ENCODE measurements at regions not wholly inside any gene's neighbourhood (a gene's known extent, or its start where the extent isn't known, plus 50 kb on each side); places are given as distances from the start of the nearest gene placed in this dataset.
"Not testable (repeated sequence)": the region's sequence is repeated elsewhere in the genome, so short reads cannot be mapped to it uniquely, and the experiment has no call there.

DNA sequence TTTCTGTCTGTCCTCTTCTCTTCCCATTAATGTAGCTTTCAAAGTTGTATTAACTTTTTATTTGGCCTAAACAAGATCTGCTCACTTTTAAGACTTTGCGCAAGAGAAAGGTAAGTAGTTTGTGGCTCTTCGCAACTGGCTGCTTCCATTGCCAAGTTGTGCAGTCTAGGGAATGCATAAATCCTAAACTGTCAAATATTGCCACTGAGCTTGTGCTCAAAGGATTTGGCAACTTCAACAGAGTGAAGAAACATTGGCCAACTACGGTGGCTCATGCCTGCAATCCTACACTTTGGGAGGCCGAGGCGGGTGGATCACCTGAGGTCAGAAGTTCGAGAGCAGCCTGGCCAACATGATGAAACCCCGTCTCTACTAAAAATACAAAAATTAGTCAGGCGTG lies 826.4 kb downstream of the EPHA4 start:
- DNase-seq = no peak
- Mint-ChIP-seq H3K4me3 (no peak overlapping the region), H3K4me1 (no peaks in the 10 kb centered on the region), H3K27me3 (no peaks in the 10 kb centered on the region), H3K36me3 (no peaks in the 10 kb centered on the region), H3K27ac (no peak overlapping the region), H3K9me3 (no peaks in the 10 kb centered on the region)
- POLR2A ChIA-PET = no interaction called here
- ATAC-seq (ENCODE audit: low read depth) = no peak

- Mint-ChIP-seq H3K4me3 (no peak overlapping the region), H3K9me3 (peaks cover 2% of the 10 kb centered on the region), H3K4me1 (no peaks in the 10 kb centered on the region), H3K27ac (no peak overlapping the region), H3K36me3 (no peaks in the 10 kb centered on the region), H3K27me3 (no peaks in the 10 kb centered on the region)
- ATAC-seq (ENCODE audit: low read depth) (no peak), DNase-seq (no peak)
- POLR2A ChIA-PET = no interaction called here
These were observed 824.4 kb downstream of the EPHA4 start for GRCh38 chr2:220747736-220748135.

GRCh38 chr2:220748875-220749479 lies 823.1 kb downstream of the EPHA4 start:
- ATAC-seq (ENCODE audit: low read depth) (no peak), DNase-seq (no peak)
- H3K27ac Mint-ChIP-seq = no peak overlapping the region
- H3K36me3 Mint-ChIP-seq = no peaks in the 10 kb centered on the region
- no peaks in the 10 kb centered on the region for H3K27me3 Mint-ChIP-seq
- peaks cover 2% of the 10 kb centered on the region for H3K9me3 Mint-ChIP-seq
- no peak overlapping the region for H3K4me3 Mint-ChIP-seq
- H3K4me1 Mint-ChIP-seq = no peaks in the 10 kb centered on the region
- POLR2A ChIA-PET = no interaction called here

- Mint-ChIP-seq H3K27me3 (no peaks in the 10 kb centered on the region), H3K4me3 (no peak overlapping the region), H3K9me3 (peaks cover 2% of the 10 kb centered on the region), H3K27ac (no peak overlapping the region), H3K4me1 (no peaks in the 10 kb centered on the region), H3K36me3 (no peaks in the 10 kb centered on the region)
- POLR2A ChIA-PET = no interaction called here
- DNase-seq = no peak
- no peak for ATAC-seq (ENCODE audit: low read depth)
These were observed 818.6 kb downstream of the EPHA4 start for GRCh38 chr2:220753486-220753885.

DNA sequence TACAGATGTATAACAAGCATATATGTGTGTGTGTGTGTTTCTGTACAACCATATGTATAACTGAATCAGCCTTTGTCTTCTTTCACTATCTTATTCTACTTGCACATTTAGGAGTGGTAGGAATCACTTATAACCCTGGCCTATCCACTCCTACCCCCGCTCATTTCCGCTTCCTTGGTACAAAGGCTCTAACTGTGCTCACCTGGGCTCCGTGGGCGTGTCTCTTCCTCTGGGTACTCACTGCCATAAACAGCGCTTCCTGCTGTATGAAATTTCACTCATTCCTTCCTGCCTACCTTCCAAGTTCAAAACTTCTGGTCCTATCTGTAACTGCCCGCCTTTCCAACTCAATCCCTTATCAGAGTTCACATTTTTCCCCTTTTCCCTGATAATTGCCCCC lies 815.5 kb downstream of the EPHA4 start:
- Mint-ChIP-seq H3K27me3 (no peaks in the 10 kb centered on the region), H3K9me3 (no peaks in the 10 kb centered on the region), H3K27ac (no peak overlapping the region), H3K4me1 (no peaks in the 10 kb centered on the region), H3K36me3 (no peaks in the 10 kb centered on the region), H3K4me3 (no peak overlapping the region)
- ATAC-seq (ENCODE audit: low read depth) (no peak), DNase-seq (no peak)
- POLR2A ChIA-PET = no interaction called here

DNA sequence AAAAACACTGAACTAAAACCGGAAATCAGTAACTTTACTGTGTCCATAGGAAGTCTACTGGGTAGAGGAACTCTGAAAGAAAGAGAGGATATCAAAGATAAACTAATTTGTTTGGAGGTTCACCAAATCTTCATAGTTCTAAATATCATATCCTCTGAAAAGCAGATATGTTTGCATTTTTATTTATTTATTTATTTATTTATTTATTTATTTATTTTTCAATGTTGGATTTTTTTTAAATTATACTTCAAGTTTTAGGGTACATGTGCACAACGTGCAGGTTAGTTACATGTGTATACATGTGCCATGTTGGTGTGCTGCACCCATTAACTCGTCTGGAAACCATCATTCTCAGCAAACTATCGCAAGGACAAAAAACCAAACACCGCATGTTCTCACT lies 813.7 kb downstream of the EPHA4 start:
- H3K27me3 Mint-ChIP-seq = not testable (repeated sequence)

DNA sequence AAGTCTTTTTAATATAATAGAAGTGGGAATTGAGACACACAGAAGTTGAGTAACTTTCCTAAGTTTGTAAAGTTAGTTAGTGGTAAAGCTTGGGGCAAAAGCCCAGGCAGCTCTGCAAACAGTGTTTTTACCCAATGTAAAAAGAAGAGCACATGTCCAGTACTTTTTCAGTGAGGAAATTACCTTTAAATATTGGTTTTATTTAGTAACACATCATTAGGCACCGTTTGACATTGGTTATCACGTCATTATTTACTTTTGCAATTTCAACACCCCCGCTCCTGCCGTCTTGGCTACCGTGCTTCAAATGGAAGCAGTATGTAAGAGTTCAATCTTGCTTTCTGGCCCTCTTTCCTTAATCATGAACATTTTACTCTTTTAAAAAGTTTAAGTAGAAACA lies 807.9 kb downstream of the EPHA4 start:
- no peak overlapping the region for H3K4me3 Mint-ChIP-seq
- POLR2A ChIA-PET = no interaction called here
- no peak for ATAC-seq (ENCODE audit: low read depth)

More for the DNA sequence above, 813.7 kb downstream of the EPHA4 start:
- POLR2A ChIA-PET; H3K9me3 Mint-ChIP-seq; H3K4me3 Mint-ChIP-seq; ATAC-seq (ENCODE audit: low read depth); H3K27ac Mint-ChIP-seq; H3K4me1 Mint-ChIP-seq; DNase-seq; H3K36me3 Mint-ChIP-seq: not testable (repeated sequence)

GRCh38 chr2:220767591-220768255 lies 804.4 kb downstream of the EPHA4 start:
- H3K4me1 Mint-ChIP-seq = no peaks in the 10 kb centered on the region
- H3K27me3 Mint-ChIP-seq = no peaks in the 10 kb centered on the region
- POLR2A ChIA-PET = no interaction called here
- no peak overlapping the region for H3K4me3 Mint-ChIP-seq
- H3K36me3 Mint-ChIP-seq = no peaks in the 10 kb centered on the region
- no peak for DNase-seq
- ATAC-seq (ENCODE audit: low read depth) = no peak
- H3K27ac Mint-ChIP-seq = no peak overlapping the region
- no peaks in the 10 kb centered on the region for H3K9me3 Mint-ChIP-seq

More for the DNA sequence above, 807.9 kb downstream of the EPHA4 start:
- Mint-ChIP-seq H3K36me3 (no peaks in the 10 kb centered on the region), H3K27ac (no peak overlapping the region), H3K4me1 (no peaks in the 10 kb centered on the region), H3K9me3 (no peaks in the 10 kb centered on the region), H3K27me3 (no peaks in the 10 kb centered on the region)
- no peak for DNase-seq

GRCh38 chr2:220775856-220776488 lies 796.1 kb downstream of the EPHA4 start:
- no peak for DNase-seq
- no peaks in the 10 kb centered on the region for H3K4me1 Mint-ChIP-seq
- no peak overlapping the region for H3K4me3 Mint-ChIP-seq
- no peaks in the 10 kb centered on the region for H3K9me3 Mint-ChIP-seq
- no peak overlapping the region for H3K27ac Mint-ChIP-seq
- POLR2A ChIA-PET = no interaction called here
- H3K27me3 Mint-ChIP-seq = no peaks in the 10 kb centered on the region
- no peak for ATAC-seq (ENCODE audit: low read depth)
- H3K36me3 Mint-ChIP-seq = no peaks in the 10 kb centered on the region

DNA sequence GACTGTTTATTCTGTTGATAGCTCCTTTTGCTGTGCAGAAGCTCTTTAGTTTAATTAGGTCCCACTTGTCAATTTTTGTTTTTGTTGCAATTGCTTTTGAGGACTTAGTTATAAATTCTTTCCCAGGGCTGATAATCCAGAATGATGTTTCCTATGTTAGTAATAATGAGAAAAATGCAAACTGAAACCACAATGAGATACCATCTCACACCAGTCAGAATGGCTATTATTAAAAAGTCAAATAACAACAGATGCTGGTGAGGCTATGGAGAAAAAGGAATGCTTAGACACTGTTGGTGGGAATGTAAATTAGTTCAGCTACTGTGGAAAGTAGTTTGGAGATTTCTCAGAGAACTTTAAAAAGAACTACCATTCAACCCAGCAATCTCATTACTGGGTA lies 793.0 kb downstream of the EPHA4 start:
- H3K27ac Mint-ChIP-seq; H3K4me1 Mint-ChIP-seq; H3K4me3 Mint-ChIP-seq; DNase-seq; H3K36me3 Mint-ChIP-seq; H3K27me3 Mint-ChIP-seq; H3K9me3 Mint-ChIP-seq; ATAC-seq (ENCODE audit: low read depth); POLR2A ChIA-PET: not testable (repeated sequence)

- DNase-seq (no peak), ATAC-seq (ENCODE audit: low read depth) (no peak)
- Mint-ChIP-seq H3K36me3 (no peaks in the 10 kb centered on the region), H3K4me3 (no peak overlapping the region), H3K9me3 (no peaks in the 10 kb centered on the region), H3K4me1 (no peaks in the 10 kb centered on the region), H3K27ac (no peak overlapping the region), H3K27me3 (peaks cover 2% of the 10 kb centered on the region)
- POLR2A ChIA-PET = no interaction called here
These were observed 792.6 kb downstream of the EPHA4 start for GRCh38 chr2:220779511-220779910.

DNA sequence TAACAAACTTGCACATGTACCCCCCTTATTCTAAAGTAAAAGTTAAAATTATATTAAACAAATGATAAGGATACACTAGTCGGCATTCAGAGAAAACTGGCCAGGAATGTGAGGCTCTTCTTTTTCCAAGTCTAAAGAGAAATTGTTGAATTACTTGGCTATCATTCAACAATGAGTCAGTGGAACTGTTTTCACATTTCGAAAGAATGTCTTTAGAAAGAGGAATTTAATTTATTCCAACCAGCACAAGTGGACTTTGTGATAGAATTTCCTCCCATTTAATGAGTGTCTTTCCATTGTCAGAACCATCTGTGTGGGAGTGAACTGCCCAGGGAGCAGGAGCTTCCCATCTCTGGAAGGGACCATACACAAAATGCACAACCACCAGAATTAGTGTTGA lies 792.2 kb downstream of the EPHA4 start:
- POLR2A ChIA-PET = no interaction called here
- H3K4me1 Mint-ChIP-seq = no peaks in the 10 kb centered on the region
- ATAC-seq (ENCODE audit: low read depth) (no peak), DNase-seq (no peak)
- H3K36me3 Mint-ChIP-seq = no peaks in the 10 kb centered on the region
- no peak overlapping the region for H3K27ac Mint-ChIP-seq
- H3K9me3 Mint-ChIP-seq = no peaks in the 10 kb centered on the region
- no peak overlapping the region for H3K4me3 Mint-ChIP-seq
- peaks cover 2% of the 10 kb centered on the region for H3K27me3 Mint-ChIP-seq

GRCh38 chr2:220781622-220782241 lies 790.4 kb downstream of the EPHA4 start:
- no peak overlapping the region for H3K4me3 Mint-ChIP-seq
- ATAC-seq (ENCODE audit: low read depth) = no peak
- H3K27ac Mint-ChIP-seq = no peak overlapping the region
- DNase-seq = no peak
- H3K27me3 Mint-ChIP-seq = peaks cover 2% of the 10 kb centered on the region
- H3K4me1 Mint-ChIP-seq = no peaks in the 10 kb centered on the region
- peaks cover 1% of the 10 kb centered on the region for H3K9me3 Mint-ChIP-seq
- POLR2A ChIA-PET = no interaction called here
- H3K36me3 Mint-ChIP-seq = no peaks in the 10 kb centered on the region

DNA sequence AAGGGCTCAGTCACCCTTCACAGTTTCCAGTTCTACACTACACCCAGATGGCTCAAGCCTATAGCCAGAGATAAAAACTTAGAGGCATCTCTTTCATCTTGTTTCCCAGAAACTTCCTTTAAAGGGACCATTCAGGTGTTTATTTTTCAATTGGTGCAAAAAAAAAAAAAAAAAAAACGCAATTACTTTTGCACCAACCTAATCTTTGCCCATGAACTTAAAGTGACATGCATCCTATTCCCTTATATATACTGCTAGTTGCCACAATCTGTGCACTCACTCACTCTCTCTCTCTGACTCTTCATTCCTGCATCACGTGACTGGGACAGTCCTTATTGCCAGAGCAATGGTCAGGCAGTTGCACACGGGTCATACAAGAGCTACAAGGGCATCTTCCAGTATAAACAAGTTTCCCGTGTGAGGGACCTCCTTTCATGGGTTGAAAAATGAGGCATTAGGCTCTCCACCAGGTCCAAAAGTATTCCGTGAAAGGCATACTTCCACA lies 789.4 kb downstream of the EPHA4 start:
- Mint-ChIP-seq H3K36me3 (no peaks in the 10 kb centered on the region), H3K9me3 (peaks cover 1% of the 10 kb centered on the region)
- ATAC-seq (ENCODE audit: low read depth) = no peak

More for the DNA sequence above, 789.4 kb downstream of the EPHA4 start:
- Mint-ChIP-seq H3K27ac (no peak overlapping the region), H3K27me3 (peaks cover 2% of the 10 kb centered on the region), H3K4me3 (no peak overlapping the region), H3K4me1 (no peaks in the 10 kb centered on the region)
- no peak for DNase-seq
- POLR2A ChIA-PET = no interaction called here
